GM23338 (cell line): ENCODE measurements at regions not wholly inside any gene's neighbourhood (a gene's known extent, or its start where the extent isn't known, plus 50 kb on each side); places are given as distances from the start of the nearest gene placed in this dataset.
"Not testable (repeated sequence)": the region's sequence is repeated elsewhere in the genome, so short reads cannot be mapped to it uniquely, and the experiment has no call there.

ENCODE experiments used
- ATAC-seq: fragments of 200-7000 bp; cut with Tn5 transposase; 3 replicates; pipeline ENCODE4 v1.9.1; 2020
- DNase-seq: peaks from one replicate; pipeline ENCODE4 v3.0.0-alpha.2; 2015; ENCODE audit warnings: low spot score
- H2AFZ ChIP-seq: fragments of 200-600 bp; sonication (generic); 2 replicates; pipeline ENCODE4 v1.8.0; 2016; ENCODE audit warnings: antibody characterized with exemption, mild to moderate bottlenecking, moderate library complexity
- H3F3A ChIP-seq: fragments of 200-600 bp; sonication (generic); replicated peaks from 2 replicates; pipeline ENCODE4 v1.8.0; 2017; ENCODE audit warnings: antibody characterized with exemption, mixed run types, low read depth
- H3K27ac ChIP-seq: fragments of 200-600 bp; sonication (generic); 2 replicates; pipeline ENCODE4 v1.6.1; 2016; ENCODE audit warnings: low read depth
- H3K27me3 ChIP-seq: fragments of 200-600 bp; sonication (generic); 2 replicates; pipeline ENCODE4 v1.8.0; 2016; ENCODE audit warnings: mild to moderate bottlenecking, mixed run types, moderate library complexity; ENCODE audit not compliant: insufficient read depth
- H3K36me3 ChIP-seq: fragments of 200-600 bp; sonication (generic); 2 replicates; pipeline ENCODE4 v1.8.0; 2016; ENCODE audit warnings: mild to moderate bottlenecking; ENCODE audit not compliant: insufficient read depth
- H3K4me1 ChIP-seq: fragments of 200-600 bp; sonication (generic); 2 replicates; pipeline ENCODE4 v1.8.0; 2016; ENCODE audit warnings: mild to moderate bottlenecking, moderate library complexity; ENCODE audit not compliant: insufficient read depth
- H3K4me2 ChIP-seq: fragments of 200-600 bp; sonication (generic); 2 replicates; pipeline ENCODE4 v1.7.1; 2017; ENCODE audit warnings: mixed run types
- H3K4me3 ChIP-seq: fragments of 200-600 bp; sonication (generic); 2 replicates; pipeline ENCODE4 v1.6.1; 2016; ENCODE audit warnings: mixed run types
- H3K79me2 ChIP-seq: fragments of 200-600 bp; sonication (generic); replicated peaks from 2 replicates; pipeline ENCODE4 v1.8.0; 2017; ENCODE audit warnings: mild to moderate bottlenecking; ENCODE audit not compliant: insufficient read depth
- H3K9me2 ChIP-seq: fragments of 200-600 bp; sonication (generic); 2 replicates; pipeline ENCODE4 v1.8.0; 2017; ENCODE audit not compliant: insufficient read depth
- H4K20me1 ChIP-seq: fragments of 200-600 bp; sonication (generic); replicated peaks from 2 replicates; pipeline ENCODE4 v1.8.0; 2017; ENCODE audit warnings: mild to moderate bottlenecking; ENCODE audit not compliant: insufficient read depth
- H3K27ac Mint-ChIP-seq: 2 replicates; pipeline ENCODE4 v1.8.0; 2020; ENCODE audit warnings: inconsistent platforms, mild to moderate bottlenecking, moderate library complexity, mixed read lengths
- H3K27me3 Mint-ChIP-seq: 3 replicates; pipeline ENCODE4 v1.8.0; 2022; ENCODE audit warnings: low read depth, mild to moderate bottlenecking, moderate library complexity, mixed read lengths, inconsistent platforms; ENCODE audit not compliant: insufficient read depth, poor library complexity
- H3K36me3 Mint-ChIP-seq: 3 replicates; pipeline ENCODE4 v1.8.0; 2021; ENCODE audit warnings: low read depth, mild to moderate bottlenecking, inconsistent platforms, moderate library complexity, mixed read lengths
- H3K4me1 Mint-ChIP-seq: 3 replicates; pipeline ENCODE4 v1.8.0; 2020; ENCODE audit warnings: mild to moderate bottlenecking, inconsistent platforms, mixed read lengths
- H3K4me3 Mint-ChIP-seq: 3 replicates; pipeline ENCODE4 v1.8.0; 2021; ENCODE audit warnings: moderate library complexity, mild to moderate bottlenecking, inconsistent platforms, mixed read lengths
- H3K9me3 Mint-ChIP-seq: 3 replicates; pipeline ENCODE4 v1.8.0; 2020; ENCODE audit warnings: moderate library complexity, mild to moderate bottlenecking, inconsistent platforms, mixed read lengths
- CREB1 ChIP-seq: fragments of 250-450 bp; sonication (Bioruptor Pico); IDR thresholded peaks from 2 replicates; pipeline ENCODE4 v1.5.0; 2020; ENCODE audit warnings: low read depth, mild to moderate bottlenecking, moderate library complexity
- EZH2phosphoT487 ChIP-seq: fragments of 200-600 bp; sonication (generic); IDR thresholded peaks from one replicate; pipeline ENCODE4 v1.8.1; 2018; ENCODE audit warnings: antibody characterized with exemption; ENCODE audit not compliant: unreplicated experiment
- JUNB ChIP-seq: IDR thresholded peaks from one replicate; pipeline ENCODE4 v1.6.1; 2016; ENCODE audit warnings: antibody characterized with exemption; ENCODE audit not compliant: unreplicated experiment
- POLR2AphosphoS5 ChIP-seq: IDR thresholded peaks from 2 replicates; pipeline ENCODE4 v1.6.1; 2016; ENCODE audit warnings: antibody characterized with exemption, low read depth
- STAT1 ChIP-seq: IDR thresholded peaks from one replicate; pipeline ENCODE4 v1.6.1; 2016; ENCODE audit warnings: antibody characterized with exemption; ENCODE audit not compliant: unreplicated experiment
- ZNF114 ChIP-seq: fragments of 250-450 bp; sonication (Bioruptor Pico); IDR thresholded peaks from 2 replicates; pipeline ENCODE4 v1.5.0; 2020; ENCODE audit warnings: mild to moderate bottlenecking, moderate library complexity
- ZNF331 ChIP-seq: fragments of 250-450 bp; sonication (Bioruptor Pico); IDR thresholded peaks from 2 replicates; pipeline ENCODE4 v1.5.0; 2020; ENCODE audit warnings: low read depth, mild to moderate bottlenecking, moderate library complexity
- TF ChIP-seq, protein P1 (sequence below): IDR thresholded peaks from 2 replicates; pipeline ENCODE4 v1.6.1; 2016; ENCODE audit warnings: antibody characterized with exemption
- TF ChIP-seq, protein P2 (sequence below): fragments of 250-450 bp; sonication (Bioruptor Pico); IDR thresholded peaks from 2 replicates; pipeline ENCODE4 v1.5.0; 2020; ENCODE audit warnings: mild to moderate bottlenecking, moderate library complexity
- TF ChIP-seq, protein P3 (sequence below): IDR thresholded peaks from one replicate; pipeline ENCODE4 v1.6.1; 2018; ENCODE audit warnings: antibody characterized with exemption; ENCODE audit not compliant: unreplicated experiment
- TF ChIP-seq, protein P4 (sequence below), 2 experiments: fragments of 200-600 bp in 1 of 2; sonication (generic) in 1 of 2; conservative IDR thresholded peaks; 2 replicates each; pipeline versions ENCODE4 v1.5.1 to v1.6.1; 2016 to 2017; ENCODE audit warnings: antibody characterized with exemption in 2 of 2, low read depth in 2 of 2, mild to moderate bottlenecking in 2 of 2, moderate library complexity in 1 of 2

DNA sequence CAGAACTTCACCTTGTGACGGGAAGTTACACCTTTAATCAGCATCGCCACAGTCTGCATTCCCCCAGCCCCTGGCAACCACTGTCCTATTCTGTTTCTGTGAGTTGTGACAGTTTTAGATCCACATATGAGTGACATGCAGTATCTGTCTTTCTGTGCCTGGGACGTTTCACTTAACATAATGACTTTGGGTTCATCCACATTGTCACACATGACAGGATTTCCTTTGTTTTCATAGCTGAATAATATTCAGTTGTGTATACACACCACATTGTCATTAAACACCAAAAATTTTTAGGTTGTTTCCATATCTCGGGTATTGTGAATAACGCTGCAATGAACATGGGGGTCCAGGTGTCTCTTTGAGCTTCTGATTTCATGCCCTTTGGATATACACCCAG is 62.6 kb upstream of the BDH1 start:
- H3K4me3 ChIP-seq, H3K27ac ChIP-seq, H3K4me1 ChIP-seq, H3K9me2 ChIP-seq, DNase-seq, H3K27me3 Mint-ChIP-seq, H3K4me3 Mint-ChIP-seq, H3K4me1 Mint-ChIP-seq, H3K79me2 ChIP-seq, H3F3A ChIP-seq, H3K27ac Mint-ChIP-seq, H4K20me1 ChIP-seq, H3K27me3 ChIP-seq, ATAC-seq, H2AFZ ChIP-seq, H3K4me2 ChIP-seq: not testable (repeated sequence)
- Mint-ChIP-seq H3K9me3 (peaks cover 19% of the 10 kb centered on the region), H3K36me3 (peaks cover 79% of the 10 kb centered on the region)
- H3K36me3 ChIP-seq: peaks cover 48% of the 10 kb centered on the region

DNA sequence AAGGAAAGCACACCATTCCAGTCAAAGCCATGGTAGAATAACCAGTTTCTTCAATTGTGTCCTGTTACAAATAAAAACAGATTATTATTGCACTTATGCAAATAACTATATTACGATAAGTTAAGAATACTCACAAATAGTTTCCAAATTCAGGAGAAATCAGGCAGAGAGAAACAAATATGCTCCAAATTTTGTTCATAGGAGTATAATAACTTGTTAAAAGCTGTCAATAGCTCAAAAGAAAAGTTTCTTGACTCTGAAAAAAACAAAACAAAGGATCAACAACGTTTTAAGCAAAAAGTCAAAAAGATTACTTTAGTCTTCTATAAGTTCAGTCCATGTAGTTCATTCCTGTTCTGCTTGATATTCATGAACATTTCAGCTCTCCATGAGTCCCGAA is 59.7 kb upstream of the BDH1 start:
- H3K9me3 Mint-ChIP-seq: peaks cover 19% of the 10 kb centered on the region
- no peak for DNase-seq
- no peak overlapping the region for H3K27ac ChIP-seq
- H4K20me1 ChIP-seq: peaks cover 4% of the 10 kb centered on the region
- peaks cover 90% of the 10 kb centered on the region for H3K36me3 Mint-ChIP-seq
- H3K4me1 ChIP-seq: no peaks in the 10 kb centered on the region
- H3K4me3 Mint-ChIP-seq: no peak overlapping the region
- H3K27ac Mint-ChIP-seq: no peak overlapping the region
- no peaks in the 10 kb centered on the region for H3K79me2 ChIP-seq
- peaks cover 62% of the 10 kb centered on the region for H3K36me3 ChIP-seq
- H3K4me2 ChIP-seq: no peak overlapping the region
- no peaks in the 10 kb centered on the region for H3K4me1 Mint-ChIP-seq
- H3K27me3 ChIP-seq: no peaks in the 10 kb centered on the region
- no peak overlapping the region for H2AFZ ChIP-seq
- peaks cover 6% of the 10 kb centered on the region for H3K27me3 Mint-ChIP-seq
- H3K4me3 ChIP-seq: no peak overlapping the region
- H3F3A ChIP-seq: no peaks in the 10 kb centered on the region
- H3K9me2 ChIP-seq: no peaks in the 10 kb centered on the region
- no peak for ATAC-seq
- TF ChIP-seq ZNF114 (CRISPR knock-in tag) (no peak), CREB1 (CRISPR knock-in tag) (no peak), POLR2AphosphoS5 (no peak), JUNB (no peak), ZNF331 (CRISPR knock-in tag) (no peak), EZH2phosphoT487 (no peak), STAT1 (no peak)
- TF ChIP-seq, protein P1, sequence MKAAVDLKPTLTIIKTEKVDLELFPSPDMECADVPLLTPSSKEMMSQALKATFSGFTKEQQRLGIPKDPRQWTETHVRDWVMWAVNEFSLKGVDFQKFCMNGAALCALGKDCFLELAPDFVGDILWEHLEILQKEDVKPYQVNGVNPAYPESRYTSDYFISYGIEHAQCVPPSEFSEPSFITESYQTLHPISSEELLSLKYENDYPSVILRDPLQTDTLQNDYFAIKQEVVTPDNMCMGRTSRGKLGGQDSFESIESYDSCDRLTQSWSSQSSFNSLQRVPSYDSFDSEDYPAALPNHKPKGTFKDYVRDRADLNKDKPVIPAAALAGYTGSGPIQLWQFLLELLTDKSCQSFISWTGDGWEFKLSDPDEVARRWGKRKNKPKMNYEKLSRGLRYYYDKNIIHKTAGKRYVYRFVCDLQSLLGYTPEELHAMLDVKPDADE: no peak
- TF ChIP-seq, protein P2, sequence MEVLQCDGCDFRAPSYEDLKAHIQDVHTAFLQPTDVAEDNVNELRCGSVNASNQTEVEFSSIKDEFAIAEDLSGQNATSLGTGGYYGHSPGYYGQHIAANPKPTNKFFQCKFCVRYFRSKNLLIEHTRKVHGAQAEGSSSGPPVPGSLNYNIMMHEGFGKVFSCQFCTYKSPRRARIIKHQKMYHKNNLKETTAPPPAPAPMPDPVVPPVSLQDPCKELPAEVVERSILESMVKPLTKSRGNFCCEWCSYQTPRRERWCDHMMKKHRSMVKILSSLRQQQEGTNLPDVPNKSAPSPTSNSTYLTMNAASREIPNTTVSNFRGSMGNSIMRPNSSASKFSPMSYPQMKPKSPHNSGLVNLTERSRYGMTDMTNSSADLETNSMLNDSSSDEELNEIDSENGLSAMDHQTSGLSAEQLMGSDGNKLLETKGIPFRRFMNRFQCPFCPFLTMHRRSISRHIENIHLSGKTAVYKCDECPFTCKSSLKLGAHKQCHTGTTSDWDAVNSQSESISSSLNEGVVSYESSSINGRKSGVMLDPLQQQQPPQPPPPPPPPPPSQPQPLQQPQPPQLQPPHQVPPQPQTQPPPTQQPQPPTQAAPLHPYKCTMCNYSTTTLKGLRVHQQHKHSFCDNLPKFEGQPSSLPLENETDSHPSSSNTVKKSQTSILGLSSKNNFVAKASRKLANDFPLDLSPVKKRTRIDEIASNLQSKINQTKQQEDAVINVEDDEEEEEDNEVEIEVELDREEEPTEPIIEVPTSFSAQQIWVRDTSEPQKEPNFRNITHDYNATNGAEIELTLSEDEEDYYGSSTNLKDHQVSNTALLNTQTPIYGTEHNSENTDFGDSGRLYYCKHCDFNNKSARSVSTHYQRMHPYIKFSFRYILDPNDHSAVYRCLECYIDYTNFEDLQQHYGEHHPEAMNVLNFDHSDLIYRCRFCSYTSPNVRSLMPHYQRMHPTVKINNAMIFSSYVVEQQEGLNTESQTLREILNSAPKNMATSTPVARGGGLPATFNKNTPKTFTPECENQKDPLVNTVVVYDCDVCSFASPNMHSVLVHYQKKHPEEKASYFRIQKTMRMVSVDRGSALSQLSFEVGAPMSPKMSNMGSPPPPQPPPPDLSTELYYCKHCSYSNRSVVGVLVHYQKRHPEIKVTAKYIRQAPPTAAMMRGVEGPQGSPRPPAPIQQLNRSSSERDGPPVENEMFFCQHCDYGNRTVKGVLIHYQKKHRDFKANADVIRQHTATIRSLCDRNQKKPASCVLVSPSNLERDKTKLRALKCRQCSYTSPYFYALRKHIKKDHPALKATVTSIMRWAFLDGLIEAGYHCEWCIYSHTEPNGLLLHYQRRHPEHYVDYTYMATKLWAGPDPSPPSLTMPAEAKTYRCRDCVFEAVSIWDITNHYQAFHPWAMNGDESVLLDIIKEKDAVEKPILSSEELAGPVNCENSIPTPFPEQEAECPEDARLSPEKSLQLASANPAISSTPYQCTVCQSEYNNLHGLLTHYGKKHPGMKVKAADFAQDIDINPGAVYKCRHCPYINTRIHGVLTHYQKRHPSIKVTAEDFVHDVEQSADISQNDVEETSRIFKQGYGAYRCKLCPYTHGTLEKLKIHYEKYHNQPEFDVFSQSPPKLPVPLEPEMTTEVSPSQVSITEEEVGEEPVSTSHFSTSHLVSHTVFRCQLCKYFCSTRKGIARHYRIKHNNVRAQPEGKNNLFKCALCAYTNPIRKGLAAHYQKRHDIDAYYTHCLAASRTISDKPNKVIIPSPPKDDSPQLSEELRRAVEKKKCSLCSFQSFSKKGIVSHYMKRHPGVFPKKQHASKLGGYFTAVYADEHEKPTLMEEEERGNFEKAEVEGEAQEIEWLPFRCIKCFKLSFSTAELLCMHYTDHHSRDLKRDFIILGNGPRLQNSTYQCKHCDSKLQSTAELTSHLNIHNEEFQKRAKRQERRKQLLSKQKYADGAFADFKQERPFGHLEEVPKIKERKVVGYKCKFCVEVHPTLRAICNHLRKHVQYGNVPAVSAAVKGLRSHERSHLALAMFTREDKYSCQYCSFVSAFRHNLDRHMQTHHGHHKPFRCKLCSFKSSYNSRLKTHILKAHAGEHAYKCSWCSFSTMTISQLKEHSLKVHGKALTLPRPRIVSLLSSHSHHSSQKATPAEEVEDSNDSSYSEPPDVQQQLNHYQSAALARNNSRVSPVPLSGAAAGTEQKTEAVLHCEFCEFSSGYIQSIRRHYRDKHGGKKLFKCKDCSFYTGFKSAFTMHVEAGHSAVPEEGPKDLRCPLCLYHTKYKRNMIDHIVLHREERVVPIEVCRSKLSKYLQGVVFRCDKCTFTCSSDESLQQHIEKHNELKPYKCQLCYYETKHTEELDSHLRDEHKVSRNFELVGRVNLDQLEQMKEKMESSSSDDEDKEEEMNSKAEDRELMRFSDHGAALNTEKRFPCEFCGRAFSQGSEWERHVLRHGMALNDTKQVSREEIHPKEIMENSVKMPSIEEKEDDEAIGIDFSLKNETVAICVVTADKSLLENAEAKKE: no peak
- TF ChIP-seq, protein P3, sequence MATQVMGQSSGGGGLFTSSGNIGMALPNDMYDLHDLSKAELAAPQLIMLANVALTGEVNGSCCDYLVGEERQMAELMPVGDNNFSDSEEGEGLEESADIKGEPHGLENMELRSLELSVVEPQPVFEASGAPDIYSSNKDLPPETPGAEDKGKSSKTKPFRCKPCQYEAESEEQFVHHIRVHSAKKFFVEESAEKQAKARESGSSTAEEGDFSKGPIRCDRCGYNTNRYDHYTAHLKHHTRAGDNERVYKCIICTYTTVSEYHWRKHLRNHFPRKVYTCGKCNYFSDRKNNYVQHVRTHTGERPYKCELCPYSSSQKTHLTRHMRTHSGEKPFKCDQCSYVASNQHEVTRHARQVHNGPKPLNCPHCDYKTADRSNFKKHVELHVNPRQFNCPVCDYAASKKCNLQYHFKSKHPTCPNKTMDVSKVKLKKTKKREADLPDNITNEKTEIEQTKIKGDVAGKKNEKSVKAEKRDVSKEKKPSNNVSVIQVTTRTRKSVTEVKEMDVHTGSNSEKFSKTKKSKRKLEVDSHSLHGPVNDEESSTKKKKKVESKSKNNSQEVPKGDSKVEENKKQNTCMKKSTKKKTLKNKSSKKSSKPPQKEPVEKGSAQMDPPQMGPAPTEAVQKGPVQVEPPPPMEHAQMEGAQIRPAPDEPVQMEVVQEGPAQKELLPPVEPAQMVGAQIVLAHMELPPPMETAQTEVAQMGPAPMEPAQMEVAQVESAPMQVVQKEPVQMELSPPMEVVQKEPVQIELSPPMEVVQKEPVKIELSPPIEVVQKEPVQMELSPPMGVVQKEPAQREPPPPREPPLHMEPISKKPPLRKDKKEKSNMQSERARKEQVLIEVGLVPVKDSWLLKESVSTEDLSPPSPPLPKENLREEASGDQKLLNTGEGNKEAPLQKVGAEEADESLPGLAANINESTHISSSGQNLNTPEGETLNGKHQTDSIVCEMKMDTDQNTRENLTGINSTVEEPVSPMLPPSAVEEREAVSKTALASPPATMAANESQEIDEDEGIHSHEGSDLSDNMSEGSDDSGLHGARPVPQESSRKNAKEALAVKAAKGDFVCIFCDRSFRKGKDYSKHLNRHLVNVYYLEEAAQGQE: no peak
- TF ChIP-seq, protein P4, sequence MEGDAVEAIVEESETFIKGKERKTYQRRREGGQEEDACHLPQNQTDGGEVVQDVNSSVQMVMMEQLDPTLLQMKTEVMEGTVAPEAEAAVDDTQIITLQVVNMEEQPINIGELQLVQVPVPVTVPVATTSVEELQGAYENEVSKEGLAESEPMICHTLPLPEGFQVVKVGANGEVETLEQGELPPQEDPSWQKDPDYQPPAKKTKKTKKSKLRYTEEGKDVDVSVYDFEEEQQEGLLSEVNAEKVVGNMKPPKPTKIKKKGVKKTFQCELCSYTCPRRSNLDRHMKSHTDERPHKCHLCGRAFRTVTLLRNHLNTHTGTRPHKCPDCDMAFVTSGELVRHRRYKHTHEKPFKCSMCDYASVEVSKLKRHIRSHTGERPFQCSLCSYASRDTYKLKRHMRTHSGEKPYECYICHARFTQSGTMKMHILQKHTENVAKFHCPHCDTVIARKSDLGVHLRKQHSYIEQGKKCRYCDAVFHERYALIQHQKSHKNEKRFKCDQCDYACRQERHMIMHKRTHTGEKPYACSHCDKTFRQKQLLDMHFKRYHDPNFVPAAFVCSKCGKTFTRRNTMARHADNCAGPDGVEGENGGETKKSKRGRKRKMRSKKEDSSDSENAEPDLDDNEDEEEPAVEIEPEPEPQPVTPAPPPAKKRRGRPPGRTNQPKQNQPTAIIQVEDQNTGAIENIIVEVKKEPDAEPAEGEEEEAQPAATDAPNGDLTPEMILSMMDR (conservative IDR thresholded peaks at IDR 0.05; ENCODE audit: low read depth in 2 of 2): no peak
